B cell (primary cell): ENCODE measurements at regions not wholly inside any gene's neighbourhood (a gene's known extent, or its start where the extent isn't known, plus 50 kb on each side); places are given as distances from the start of the nearest gene placed in this dataset.

ENCODE experiments used
- ATAC-seq: fragments of 200-7000 bp; cut with Tn5 transposase; one replicate; pipeline ENCODE4 v1.10.0; 2021; ENCODE audit warnings: low read depth, mild to moderate bottlenecking, moderate number of reproducible peaks, moderate library complexity
- CTCF ChIA-PET: fragments of 350-600 bp; sonication (Branson Sonifier 250); formaldehyde crosslinking; loops from one replicate; lab custom pipeline; 2021; ENCODE audit warnings: antibody characterized with exemption, inconsistent platforms; lab: Charles Lee
- POLR2A ChIA-PET: fragments of 350-600 bp; sonication (Branson Sonifier 250); formaldehyde crosslinking; loops from one replicate; lab custom pipeline; 2021; ENCODE audit warnings: antibody characterized with exemption; lab: Charles Lee
- DNase-seq: peaks from one replicate; pipeline ENCODE4 v3.0.0; 2013
- H2AFZ ChIP-seq: 2 replicates; pipeline ENCODE4 v1.6.1; 2012; ENCODE audit warnings: mild to moderate bottlenecking, low read depth, low read length; ENCODE audit not compliant: insufficient read depth, poor library complexity, severe bottlenecking
- H3K27ac ChIP-seq, 2 donors: 1 replicate in 1 of 2; 2 replicates in 1 of 2; pipeline ENCODE4 v1.5.1; 2012 to 2013; ENCODE audit warnings: low read length in 2 of 2, mild to moderate bottlenecking in 2 of 2, moderate library complexity in 1 of 2
- H3K27me3 ChIP-seq, 4 experiments: fragments of 200-600 bp in 1 of 4; sonication (generic) in 1 of 4; replicated peaks in 1 of 4; 1 replicate in 2 of 4; 2 replicates in 2 of 4; pipeline versions ENCODE4 v1.6.1 to v1.7.0; 2013 to 2016; ENCODE audit warnings: low read length in 3 of 4, mild to moderate bottlenecking in 2 of 4, mixed read lengths in 1 of 4, moderate library complexity in 1 of 4; ENCODE audit not compliant: insufficient read depth in 4 of 4, control insufficient read depth in 3 of 4; ENCODE audit errors: control extremely low read depth in 1 of 4
- H3K36me3 ChIP-seq, 2 experiments: replicated peaks in 1 of 2; 1 replicate in 1 of 2; 2 replicates in 1 of 2; pipeline versions ENCODE4 v1.6.1 to v1.7.1; 2013; ENCODE audit warnings: low read length in 1 of 2; ENCODE audit not compliant: insufficient read depth in 2 of 2, control insufficient read depth in 1 of 2; ENCODE audit errors: control extremely low read depth in 1 of 2, extremely low read depth in 1 of 2
- H3K4me1 ChIP-seq, 2 donors: fragments of 200-600 bp in 1 of 2; sonication (generic) in 1 of 2; 1 replicate in 1 of 2; 2 replicates in 1 of 2; pipeline versions ENCODE4 v1.5.1 to v1.6.1; 2013 to 2017; ENCODE audit warnings: low read length in 2 of 2; ENCODE audit not compliant: control insufficient read depth in 2 of 2, insufficient read depth in 2 of 2
- H3K4me2 ChIP-seq: replicated peaks from 2 replicates; pipeline ENCODE3; 2012; ENCODE audit warnings: mild to moderate bottlenecking, low read depth, low read length; ENCODE audit not compliant: poor library complexity, severe bottlenecking
- H3K4me3 ChIP-seq, 5 experiments: fragments of 200-600 bp in 1 of 5; sonication (generic) in 1 of 5; 1 replicate in 3 of 5; 2 replicates in 2 of 5; pipeline versions ENCODE4 v1.5.1 to v1.7.0; 2011 to 2016; ENCODE audit warnings: low read length in 4 of 5, mild to moderate bottlenecking in 4 of 5, low read depth in 2 of 5, control low read depth in 1 of 5, moderate library complexity in 1 of 5; ENCODE audit not compliant: insufficient read depth in 1 of 5; ENCODE audit errors: control extremely low read depth in 1 of 5, extremely low read depth in 1 of 5
- H3K79me2 ChIP-seq: fragments of 200-600 bp; sonication (generic); one replicate; pipeline ENCODE4 v1.6.0; 2016; ENCODE audit warnings: low read length; ENCODE audit not compliant: control insufficient read depth, insufficient read depth
- H3K9ac ChIP-seq: fragments of 200-600 bp; sonication (generic); 2 replicates; pipeline ENCODE4 v1.6.1; 2017; ENCODE audit warnings: mild to moderate bottlenecking, low read length, moderate library complexity
- H3K9me3 ChIP-seq, 3 donors: one replicate each; pipeline versions ENCODE4 v1.6.1 to v1.7.1; 2013; ENCODE audit warnings: low read length in 2 of 3; ENCODE audit not compliant: control insufficient read depth in 2 of 3, insufficient read depth in 1 of 3; ENCODE audit errors: control extremely low read depth in 1 of 3
- H4K20me1 ChIP-seq: 2 replicates; pipeline ENCODE4 v1.6.0; 2012; ENCODE audit warnings: mild to moderate bottlenecking, low read length; ENCODE audit not compliant: insufficient read depth, control insufficient read depth, poor library complexity, severe bottlenecking
- H3K27ac Mint-ChIP-seq: one replicate; pipeline ENCODE4 v1.8.0; 2021; ENCODE audit warnings: mixed read lengths
- H3K27me3 Mint-ChIP-seq: one replicate; pipeline ENCODE4 v1.8.0; 2021; ENCODE audit warnings: mixed read lengths
- H3K4me1 Mint-ChIP-seq: one replicate; pipeline ENCODE4 v1.8.0; 2021; ENCODE audit warnings: mixed read lengths
- H3K4me3 Mint-ChIP-seq: one replicate; pipeline ENCODE4 v1.8.0; 2021; ENCODE audit warnings: mixed read lengths
- H3K9me3 Mint-ChIP-seq: one replicate; pipeline ENCODE4 v1.8.0; 2022; ENCODE audit warnings: mixed read lengths; ENCODE audit not compliant: insufficient read depth
- CTCF ChIP-seq: fragments of 200-600 bp; IDR thresholded peaks from one replicate; pipeline ENCODE4 v1.8.0; 2022; ENCODE audit warnings: antibody characterized with exemption, mild to moderate bottlenecking
- EZH2 ChIP-seq: IDR thresholded peaks from 2 replicates; pipeline ENCODE4 v1.6.1; 2012; ENCODE audit warnings: borderline replicate concordance, low read depth, mild to moderate bottlenecking, moderate library complexity, low read length; ENCODE audit not compliant: insufficient read depth, poor library complexity, severe bottlenecking
- WGBS: methylation state at CpG from one replicate; pipeline ENCODE4 v1.1.5; 2013; ENCODE audit warnings: missing lambda C conversion rate; ENCODE audit not compliant: insufficient coverage; 5-methylcytosine and 5-hydroxymethylcytosine counted together
- intact Hi-C: fragments of 100-400 bp; cut with micrococcal nuclease; formaldehyde crosslinking; loops from one replicate; pipeline ENCODE4 v1.10.0; 2022

- Histone ChIP-seq H3K27ac (no peak overlapping the region), H2AFZ (no peak overlapping the region), H3K79me2 (no peaks in the 10 kb centered on the region), H3K9me3 (no peaks in the 10 kb centered on the region), H4K20me1 (no peaks in the 10 kb centered on the region), H3K4me3 (no peak overlapping the region), H3K9ac (no peak overlapping the region), H3K4me2 (no peak overlapping the region), H3K36me3 (no peaks in the 10 kb centered on the region), H3K4me1 (no peaks in the 10 kb centered on the region), H3K27me3 (no peaks in the 10 kb centered on the region)
- no peak for TF ChIP-seq CTCF
- TF ChIP-seq EZH2 = no peak
- DNase-seq (no peak), ATAC-seq (no peak)
- CTCF ChIA-PET = no interaction called here
- H3K27me3 Mint-ChIP-seq = no peaks in the 10 kb centered on the region
- intact Hi-C loops = no loop called here
- peaks cover 1% of the 10 kb centered on the region for H3K9me3 Mint-ChIP-seq
- H3K4me3 Mint-ChIP-seq = no peak overlapping the region
- POLR2A ChIA-PET = no interaction called here
- H3K4me1 Mint-ChIP-seq = no peaks in the 10 kb centered on the region
- WGBS = 94% methylated on average over 4 of the region's 4 CpGs
- H3K27ac Mint-ChIP-seq = no peak overlapping the region
These were observed 940.3 kb upstream of the IGFBP7 start for GRCh38 chr4:58050439-58050838.

- DNase-seq (no peak), ATAC-seq (no peak)
- H3K27me3 Mint-ChIP-seq = no peaks in the 10 kb centered on the region
- WGBS = no CpG with 5 or more reads among the region's 2 CpGs
- CTCF ChIA-PET = no interaction called here
- H3K27me3 ChIP-seq = no peaks in the 10 kb centered on the region
- H3K27ac ChIP-seq = no peak overlapping the region
- TF ChIP-seq CTCF = no peak
- no peak for TF ChIP-seq EZH2
- H3K27ac Mint-ChIP-seq = no peak overlapping the region
- peaks cover 1% of the 10 kb centered on the region for H3K9me3 Mint-ChIP-seq
- H3K9me3 ChIP-seq = peaks cover 0 to 5% (median 4%) of the 10 kb centered on the region in 3 donors
- H3K4me1 Mint-ChIP-seq = no peaks in the 10 kb centered on the region
- H3K4me1 ChIP-seq = no peaks in the 10 kb centered on the region
- H2AFZ ChIP-seq = no peak overlapping the region
- H3K79me2 ChIP-seq = no peaks in the 10 kb centered on the region
- no peaks in the 10 kb centered on the region for H4K20me1 ChIP-seq
- no peak overlapping the region for H3K4me2 ChIP-seq
- H3K4me3 ChIP-seq = no peak overlapping the region
- POLR2A ChIA-PET = no interaction called here
- no peak overlapping the region for H3K9ac ChIP-seq
- no peaks in the 10 kb centered on the region for H3K36me3 ChIP-seq
- intact Hi-C loops = no loop called here
- no peak overlapping the region for H3K4me3 Mint-ChIP-seq
These were observed 938.3 kb upstream of the IGFBP7 start for GRCh38 chr4:58048491-58048890.
